Endothelial cell of umbilical vein (primary cell): ENCODE measurements at regions not wholly inside any gene's neighbourhood (a gene's known extent, or its start where the extent isn't known, plus 50 kb on each side); places are given as distances from the start of the nearest gene placed in this dataset.

ENCODE experiments used
- BruUV-seq: library from RNA; stranded (reverse); fragments of 400-500 nt; replicated peaks from 2 replicates; lab custom pipeline; 2021; lab: Mats Ljungman, UMichigan
- CTCF ChIA-PET: fragments of 300-600, 350-600 bp; sonication (Branson Sonifier 250); formaldehyde crosslinking; loops from one replicate; lab custom pipeline; 2021; ENCODE audit warnings: antibody characterized with exemption, inconsistent platforms; lab: Charles Lee
- POLR2A ChIA-PET: fragments of 300-600, 350-600 bp; sonication (Branson Sonifier 250); formaldehyde crosslinking; loops from one replicate; lab custom pipeline; 2021; ENCODE audit warnings: antibody characterized with exemption, inconsistent platforms; lab: Charles Lee
- DNase-seq: peaks from one replicate; pipeline ENCODE4 v3.0.0-alpha.2; 2011; ENCODE audit warnings: low read depth, low spot score
- FAIRE-seq: peaks from 2 replicates; lab custom pipeline; 2011; peaks lifted over from hg19 to GRCh38; lab: Jason Lieb, UNC
- H2AFZ ChIP-seq: 2 replicates; pipeline ENCODE4 v1.6.0; 2012; ENCODE audit warnings: low read depth, low read length, control low read depth, inconsistent platforms
- H3K27ac ChIP-seq: 2 replicates; pipeline ENCODE4 v1.5.1; 2011; ENCODE audit warnings: low read depth, mild to moderate bottlenecking, control low read depth, low read length, moderate library complexity; ENCODE audit not compliant: insufficient read depth
- H3K27me3 ChIP-seq, 2 experiments: 2 replicates each; pipeline versions ENCODE4 v1.6.0 to v1.6.1; 2011; ENCODE audit warnings: low read length in 2 of 2, mixed read lengths in 1 of 2; ENCODE audit not compliant: control insufficient read depth in 2 of 2, insufficient read depth in 2 of 2
- H3K36me3 ChIP-seq, 2 experiments: 2 replicates in 1 of 2; 3 replicates in 1 of 2; pipeline ENCODE4 v1.5.1; 2011; ENCODE audit warnings: low read length in 2 of 2, mild to moderate bottlenecking in 1 of 2, moderate library complexity in 1 of 2; ENCODE audit not compliant: control insufficient read depth in 2 of 2, insufficient read depth in 2 of 2; ENCODE audit errors: extremely low read depth in 1 of 2
- H3K4me1 ChIP-seq: 3 replicates; pipeline ENCODE4 v1.5.1; 2011; ENCODE audit warnings: mild to moderate bottlenecking, low read length; ENCODE audit not compliant: control insufficient read depth, insufficient read depth; ENCODE audit errors: extremely low read depth
- H3K4me2 ChIP-seq: 2 replicates; pipeline ENCODE4 v1.6.1; 2011; ENCODE audit warnings: low read length, control low read depth, mixed read lengths; ENCODE audit not compliant: insufficient read depth
- H3K4me3 ChIP-seq, 3 experiments: fragments of 200-600 bp in 1 of 3; sonication (generic), shearing (Covaris generic) in 1 of 3; replicated peaks in 1 of 3; 2 replicates each; pipeline ENCODE4 v1.5.1; 2011 to 2016; ENCODE audit warnings: control low read depth in 3 of 3, low read length in 3 of 3, mild to moderate bottlenecking in 2 of 3, inconsistent platforms in 1 of 3, low read depth in 1 of 3, moderate library complexity in 1 of 3; ENCODE audit not compliant: insufficient read depth in 1 of 3
- H3K79me2 ChIP-seq: 2 replicates; pipeline ENCODE4 v1.6.0; 2012; ENCODE audit warnings: low read length, inconsistent platforms; ENCODE audit not compliant: control insufficient read depth, insufficient read depth
- H3K9ac ChIP-seq: replicated peaks from 2 replicates; pipeline ENCODE3; 2011; ENCODE audit warnings: low read length, control low read depth; ENCODE audit not compliant: insufficient read depth; ENCODE audit errors: extremely low read depth
- H3K9me1 ChIP-seq: replicated peaks from 3 replicates; pipeline ENCODE4 v1.6.0; 2011; ENCODE audit warnings: mild to moderate bottlenecking, low read length; ENCODE audit not compliant: control insufficient read depth, insufficient read depth; ENCODE audit errors: extremely low read depth
- H3K9me3 ChIP-seq: replicated peaks from 2 replicates; pipeline ENCODE4 v1.5.1; 2012; ENCODE audit warnings: low read length, inconsistent platforms; ENCODE audit not compliant: control insufficient read depth, insufficient read depth
- H4K20me1 ChIP-seq: replicated peaks from 2 replicates; pipeline ENCODE3; 2011; ENCODE audit warnings: mild to moderate bottlenecking, low read length; ENCODE audit not compliant: control insufficient read depth, insufficient read depth; ENCODE audit errors: extremely low read depth
- EZH2 ChIP-seq: IDR thresholded peaks from 2 replicates; pipeline ENCODE4 v1.6.1; 2012; ENCODE audit warnings: borderline replicate concordance, low read depth, mild to moderate bottlenecking, moderate library complexity, low read length, inconsistent platforms; ENCODE audit not compliant: severe bottlenecking
- FOS ChIP-seq: IDR thresholded peaks from 2 replicates; pipeline ENCODE4 v1.6.1; 2011; ENCODE audit warnings: mild to moderate bottlenecking, low read length, moderate library complexity, borderline replicate concordance; ENCODE audit not compliant: insufficient read depth
- GATA2 ChIP-seq: IDR thresholded peaks from 2 replicates; pipeline ENCODE4 v1.7.0; 2011; ENCODE audit warnings: low read depth, mild to moderate bottlenecking, moderate library complexity, mixed read lengths, low read length; ENCODE audit not compliant: insufficient read length, insufficient read depth
- JUN ChIP-seq: IDR thresholded peaks from 2 replicates; pipeline ENCODE4 v1.6.1; 2011; ENCODE audit warnings: borderline replicate concordance, low read depth; ENCODE audit not compliant: insufficient read length, insufficient read depth
- MYC ChIP-seq: IDR thresholded peaks from one replicate; pipeline ENCODE4 v1.6.1; 2011; ENCODE audit warnings: mild to moderate bottlenecking, low read depth, low read length
- POLR2A ChIP-seq: IDR thresholded peaks from 2 replicates; pipeline ENCODE4 v1.6.1; 2012; ENCODE audit warnings: low read depth, mild to moderate bottlenecking, control low read depth, low read length
- POLR2AphosphoS5 ChIP-seq: IDR thresholded peaks from 2 replicates; pipeline ENCODE4 v1.6.1; 2012; ENCODE audit warnings: low read depth, mild to moderate bottlenecking, control low read depth, low read length, moderate library complexity; ENCODE audit not compliant: insufficient read depth
- dilution Hi-C: fragments of 300-500 bp; cut with MboI; formaldehyde crosslinking; loops from one replicate; pipeline ENCODE4 v1.15.0; 2019; ENCODE audit warnings: low sequenced_read_pairs; ENCODE audit not compliant: extremely low pct_ligation_motif_present
- intact Hi-C: fragments of 100-400 bp; cut with micrococcal nuclease; formaldehyde crosslinking; loops from one replicate; pipeline ENCODE4 v1.10.0; 2022
- TF ChIP-seq, protein P1 (sequence below), 2 donors: IDR thresholded peaks; 1 replicate in 1 of 2; 2 replicates in 1 of 2; pipeline ENCODE4 v1.5.1; 2011; ENCODE audit warnings: low read length in 2 of 2, mild to moderate bottlenecking in 2 of 2, moderate library complexity in 2 of 2, control low read depth in 1 of 2, inconsistent platforms in 1 of 2, low read depth in 1 of 2; ENCODE audit not compliant: insufficient read depth in 1 of 2; ENCODE audit errors: extremely low read depth in 1 of 2
- TF ChIP-seq, protein P2 (sequence below): IDR thresholded peaks from 2 replicates; pipeline ENCODE4 v1.6.1; 2011; ENCODE audit not compliant: insufficient read depth, insufficient read length

DNA sequence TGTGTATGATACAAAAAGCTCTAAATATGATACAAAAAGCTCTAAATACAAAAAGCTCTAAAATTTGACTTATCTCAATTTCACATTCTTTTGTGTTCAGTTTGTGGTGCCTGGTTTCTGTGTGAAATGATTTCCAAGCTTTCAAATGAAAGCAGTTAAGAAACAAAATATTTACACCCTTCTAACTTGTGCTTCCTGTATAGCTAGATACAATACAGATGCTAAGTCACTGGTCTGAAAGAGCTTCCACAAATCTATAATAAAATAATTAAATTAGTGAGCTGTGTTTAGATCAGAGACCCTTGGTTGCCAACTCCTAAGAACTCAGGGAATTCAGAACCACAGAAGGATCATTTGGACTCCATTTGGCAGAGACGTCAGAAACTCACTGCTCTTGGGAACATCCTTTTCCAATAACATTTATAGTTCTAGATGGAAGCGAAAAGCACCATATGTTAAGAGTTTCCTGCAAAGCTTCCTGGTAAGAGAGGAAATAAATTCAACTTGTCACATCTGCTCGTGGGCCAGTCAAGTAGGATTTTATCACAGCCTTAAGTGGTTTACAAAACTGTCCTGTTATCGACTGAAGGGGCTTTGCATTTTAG, 1079.1 kb downstream of the ADGRL2 start:
- no peak overlapping the region for H3K4me2 ChIP-seq
- no peaks in the 10 kb centered on the region for H3K79me2 ChIP-seq
- no peaks in the 10 kb centered on the region for H4K20me1 ChIP-seq
- FAIRE-seq (no peak), DNase-seq (peak; percentile 18)
- H3K9ac ChIP-seq, result no peak overlapping the region
- ChIA-PET CTCF (interaction anchor here (0.7 to 0.8 kb wide), 2 partner anchors 9 to 16 kb away, joined by 3 read pairs; no protein-coding TSS in a partner anchor), POLR2A (no interaction called here)
- TF ChIP-seq POLR2AphosphoS5 (no peak), EZH2 (no peak), JUN (no peak), FOS (no peak), GATA2 (no peak), MYC (no peak), POLR2A (no peak)
- TF ChIP-seq, protein P1, sequence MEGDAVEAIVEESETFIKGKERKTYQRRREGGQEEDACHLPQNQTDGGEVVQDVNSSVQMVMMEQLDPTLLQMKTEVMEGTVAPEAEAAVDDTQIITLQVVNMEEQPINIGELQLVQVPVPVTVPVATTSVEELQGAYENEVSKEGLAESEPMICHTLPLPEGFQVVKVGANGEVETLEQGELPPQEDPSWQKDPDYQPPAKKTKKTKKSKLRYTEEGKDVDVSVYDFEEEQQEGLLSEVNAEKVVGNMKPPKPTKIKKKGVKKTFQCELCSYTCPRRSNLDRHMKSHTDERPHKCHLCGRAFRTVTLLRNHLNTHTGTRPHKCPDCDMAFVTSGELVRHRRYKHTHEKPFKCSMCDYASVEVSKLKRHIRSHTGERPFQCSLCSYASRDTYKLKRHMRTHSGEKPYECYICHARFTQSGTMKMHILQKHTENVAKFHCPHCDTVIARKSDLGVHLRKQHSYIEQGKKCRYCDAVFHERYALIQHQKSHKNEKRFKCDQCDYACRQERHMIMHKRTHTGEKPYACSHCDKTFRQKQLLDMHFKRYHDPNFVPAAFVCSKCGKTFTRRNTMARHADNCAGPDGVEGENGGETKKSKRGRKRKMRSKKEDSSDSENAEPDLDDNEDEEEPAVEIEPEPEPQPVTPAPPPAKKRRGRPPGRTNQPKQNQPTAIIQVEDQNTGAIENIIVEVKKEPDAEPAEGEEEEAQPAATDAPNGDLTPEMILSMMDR (IDR thresholded peaks at IDR 0.05; ENCODE audit: extremely low read depth in 1 of 2, insufficient read depth in 1 of 2, low read depth in 1 of 2, low read length in 2 of 2), result no peak
- TF ChIP-seq, protein P2, sequence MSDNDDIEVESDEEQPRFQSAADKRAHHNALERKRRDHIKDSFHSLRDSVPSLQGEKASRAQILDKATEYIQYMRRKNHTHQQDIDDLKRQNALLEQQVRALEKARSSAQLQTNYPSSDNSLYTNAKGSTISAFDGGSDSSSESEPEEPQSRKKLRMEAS, result no peak
- no peaks in the 10 kb centered on the region for H3K9me3 ChIP-seq
- H3K36me3 ChIP-seq, result no peaks in the 10 kb centered on the region
- no peak overlapping the region for H3K4me3 ChIP-seq
- dilution Hi-C loops, result no loop called here
- H3K27ac ChIP-seq, result no peak overlapping the region
- intact Hi-C loops, result no loop called here
- BruUV-seq, result no TSS peak
- no peaks in the 10 kb centered on the region for H3K9me1 ChIP-seq
- no peaks in the 10 kb centered on the region for H3K4me1 ChIP-seq
- H3K27me3 ChIP-seq, result no peaks in the 10 kb centered on the region
- no peak overlapping the region for H2AFZ ChIP-seq
